Neural progenitor cell (in vitro differentiated cells): ENCODE measurements at regions not wholly inside any gene's neighbourhood (a gene's known extent, or its start where the extent isn't known, plus 50 kb on each side); places are given as distances from the start of the nearest gene placed in this dataset.

Experiments
- EZH2 ChIP-seq: fragments of 200-600 bp; sonication (generic); IDR thresholded peaks from 2 replicates; pipeline ENCODE4 v1.6.1; 2017; ENCODE audit warnings: antibody characterized with exemption, mild to moderate bottlenecking, moderate library complexity
- EZH2phosphoT487 ChIP-seq: fragments of 200-600 bp; sonication (generic); IDR thresholded peaks from 2 replicates; pipeline ENCODE4 v1.6.1; 2017; ENCODE audit warnings: antibody characterized with exemption
- TF ChIP-seq, protein P1 (sequence below): fragments of 200-600 bp; sonication (generic); IDR thresholded peaks from 2 replicates; pipeline ENCODE4 v1.5.1; 2017; ENCODE audit warnings: antibody characterized with exemption, mild to moderate bottlenecking

GRCh38 chr2:215878476-215879063 is 134.8 kb downstream of the MREG start:
- TF ChIP-seq, protein P1, sequence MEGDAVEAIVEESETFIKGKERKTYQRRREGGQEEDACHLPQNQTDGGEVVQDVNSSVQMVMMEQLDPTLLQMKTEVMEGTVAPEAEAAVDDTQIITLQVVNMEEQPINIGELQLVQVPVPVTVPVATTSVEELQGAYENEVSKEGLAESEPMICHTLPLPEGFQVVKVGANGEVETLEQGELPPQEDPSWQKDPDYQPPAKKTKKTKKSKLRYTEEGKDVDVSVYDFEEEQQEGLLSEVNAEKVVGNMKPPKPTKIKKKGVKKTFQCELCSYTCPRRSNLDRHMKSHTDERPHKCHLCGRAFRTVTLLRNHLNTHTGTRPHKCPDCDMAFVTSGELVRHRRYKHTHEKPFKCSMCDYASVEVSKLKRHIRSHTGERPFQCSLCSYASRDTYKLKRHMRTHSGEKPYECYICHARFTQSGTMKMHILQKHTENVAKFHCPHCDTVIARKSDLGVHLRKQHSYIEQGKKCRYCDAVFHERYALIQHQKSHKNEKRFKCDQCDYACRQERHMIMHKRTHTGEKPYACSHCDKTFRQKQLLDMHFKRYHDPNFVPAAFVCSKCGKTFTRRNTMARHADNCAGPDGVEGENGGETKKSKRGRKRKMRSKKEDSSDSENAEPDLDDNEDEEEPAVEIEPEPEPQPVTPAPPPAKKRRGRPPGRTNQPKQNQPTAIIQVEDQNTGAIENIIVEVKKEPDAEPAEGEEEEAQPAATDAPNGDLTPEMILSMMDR: no peak
- TF ChIP-seq EZH2: no peak
- no peak for TF ChIP-seq EZH2phosphoT487
